Left ventricle myocardium superior (tissue), 1 donor: ENCODE measurements at regions not wholly inside any gene's neighbourhood (a gene's known extent, or its start where the extent isn't known, plus 50 kb on each side); places are given as distances from the start of the nearest gene placed in this dataset.

Experiments used
- ATAC-seq: fragments of 200-7000 bp; cut with Tn5 transposase; one replicate; pipeline ENCODE4 v1.9.1; 2020; ENCODE audit warnings: mild to moderate bottlenecking, moderate library complexity
- DNase-seq: peaks from one replicate; pipeline ENCODE4 v3.0.0-alpha.2; 2020
- intact Hi-C: fragments of 100-400 bp; cut with micrococcal nuclease; formaldehyde crosslinking; loops from one replicate; pipeline ENCODE4 v1.11.0; 2022
- donor health status: DM: no; HTN: yes; CAD: no; lungs with severe emphysema.

DNA sequence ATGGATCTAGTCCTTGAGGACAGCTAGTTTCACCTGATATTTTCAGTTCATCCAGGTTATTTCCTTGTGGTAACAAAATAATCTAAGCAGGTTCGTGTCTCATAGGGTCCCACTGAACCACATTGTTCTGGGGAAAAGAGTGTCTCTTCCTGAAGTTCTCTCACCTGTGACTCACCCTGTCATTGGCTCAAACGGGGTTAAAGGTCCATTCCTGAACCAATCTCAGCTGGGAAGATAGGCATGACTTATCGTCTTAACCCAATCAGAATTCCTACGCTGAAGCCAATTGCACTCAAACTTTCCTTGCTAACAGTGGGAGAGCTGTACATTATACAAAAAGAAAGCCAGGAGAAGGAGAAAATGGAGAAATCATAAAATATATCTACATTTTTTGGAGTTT, 475.8 kb downstream of the TOX3 start:
- ATAC-seq = no peak
- intact Hi-C loops = no loop called here
- no peak for DNase-seq

DNA sequence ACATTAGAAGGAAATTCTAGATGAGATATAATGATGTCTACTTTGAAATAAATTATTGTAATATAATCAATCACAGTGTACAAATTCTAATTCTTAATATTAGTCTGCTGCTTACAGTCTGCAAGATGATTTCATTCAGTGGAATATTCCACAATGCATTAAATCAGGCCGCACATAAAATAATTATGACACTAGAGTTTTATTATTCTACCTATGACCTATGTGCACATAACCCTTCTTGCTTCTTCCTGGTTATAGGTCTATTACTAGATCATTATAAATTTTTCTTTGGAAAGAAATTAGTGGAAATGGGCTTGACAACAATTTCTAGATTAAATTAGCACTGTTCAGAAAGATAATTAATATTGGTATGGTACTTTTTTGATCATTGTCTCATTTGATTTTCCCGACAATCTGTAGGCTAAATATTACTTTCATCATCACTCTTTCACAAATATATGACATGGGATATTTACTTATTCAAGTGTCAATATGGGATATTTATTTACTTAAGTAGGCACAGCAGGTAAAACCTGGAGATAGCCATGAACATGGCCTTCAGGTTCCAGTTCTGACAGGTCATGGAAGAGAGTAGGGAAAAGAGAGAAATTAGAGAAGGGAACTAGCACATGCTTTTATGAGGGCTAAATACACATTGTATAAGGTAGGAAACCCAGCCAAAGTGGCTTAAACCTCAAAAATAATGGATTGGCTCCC, 476.4 kb downstream of the TOX3 start:
- no peak for ATAC-seq
- intact Hi-C loops = no loop called here

DNA sequence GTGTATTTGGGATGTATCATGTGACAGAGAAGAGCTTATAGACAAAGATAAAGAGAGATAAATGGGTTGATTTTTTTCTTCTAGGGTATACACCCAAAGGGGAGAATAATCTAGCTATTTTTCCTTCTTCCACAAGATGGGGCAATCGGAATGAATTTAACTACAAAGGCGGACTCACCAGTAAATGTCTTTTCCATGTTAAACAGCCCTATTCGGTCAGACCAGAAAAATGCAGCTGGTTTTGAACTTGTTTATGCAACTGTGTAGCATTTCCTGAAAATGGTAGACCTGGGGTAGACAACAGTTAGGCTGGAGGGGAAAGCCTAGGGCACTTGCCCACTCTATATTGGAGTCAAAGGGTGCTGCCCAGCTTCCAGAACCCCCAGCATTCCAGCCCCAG, 477.1 kb downstream of the TOX3 start:
- intact Hi-C loops = no loop called here

More for the DNA sequence above, 476.4 kb downstream of the TOX3 start:
- DNase-seq = no peak

DNA sequence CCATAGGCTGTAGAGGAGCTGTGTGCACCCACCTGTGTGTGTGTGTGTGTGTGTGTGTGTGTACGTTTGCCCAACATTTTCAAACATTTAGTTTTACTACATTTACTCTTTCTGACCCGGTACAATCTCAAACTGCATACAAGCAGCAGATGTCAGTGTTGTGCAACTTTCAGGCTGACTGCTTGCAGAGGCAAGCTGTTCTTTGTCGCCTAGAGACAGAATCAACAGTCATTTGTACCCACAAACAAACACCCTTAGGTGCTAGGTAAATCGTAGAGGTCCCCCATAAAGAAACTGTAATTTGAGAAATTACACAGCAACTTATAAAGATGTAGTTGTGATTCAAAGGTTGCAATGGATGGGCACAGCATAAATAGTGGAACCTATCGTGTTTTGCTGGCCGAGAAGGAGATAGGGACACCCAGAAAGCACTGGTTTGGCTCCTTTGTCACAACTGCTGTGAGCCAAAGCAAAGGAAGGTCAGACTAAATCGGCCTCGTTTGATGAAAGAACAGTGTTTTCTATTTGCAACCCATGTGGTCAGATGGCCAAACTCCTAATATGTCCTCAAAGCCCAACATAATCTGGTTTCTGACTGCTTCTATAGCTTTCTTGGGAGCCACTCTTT, 478.4 kb downstream of the TOX3 start:
- ATAC-seq (peak; percentile 65), DNase-seq (no peak)
- intact Hi-C loops = no loop called here

More for the DNA sequence above, 477.1 kb downstream of the TOX3 start:
- DNase-seq (no peak), ATAC-seq (no peak)

DNA sequence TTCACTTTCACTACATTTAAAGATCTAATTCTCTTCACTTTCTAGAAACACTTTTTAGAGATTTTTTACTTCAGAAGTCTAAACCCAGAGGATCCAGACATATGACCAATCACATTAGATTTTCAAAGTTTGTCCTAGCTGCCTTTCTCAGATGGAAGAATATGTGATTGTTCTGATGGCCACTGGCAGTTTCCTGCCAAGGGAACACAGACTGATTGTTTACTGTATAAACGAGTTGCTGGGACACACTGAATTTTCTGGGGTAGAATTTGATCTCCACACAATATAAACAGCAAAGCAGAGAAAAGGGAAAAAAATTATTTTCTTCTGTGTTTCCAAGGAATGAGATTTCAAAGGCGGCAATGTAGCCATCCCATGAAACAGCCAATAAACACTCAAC, 480.0 kb downstream of the TOX3 start:
- ATAC-seq = no peak
- no peak for DNase-seq
- intact Hi-C loops = no loop called here

DNA sequence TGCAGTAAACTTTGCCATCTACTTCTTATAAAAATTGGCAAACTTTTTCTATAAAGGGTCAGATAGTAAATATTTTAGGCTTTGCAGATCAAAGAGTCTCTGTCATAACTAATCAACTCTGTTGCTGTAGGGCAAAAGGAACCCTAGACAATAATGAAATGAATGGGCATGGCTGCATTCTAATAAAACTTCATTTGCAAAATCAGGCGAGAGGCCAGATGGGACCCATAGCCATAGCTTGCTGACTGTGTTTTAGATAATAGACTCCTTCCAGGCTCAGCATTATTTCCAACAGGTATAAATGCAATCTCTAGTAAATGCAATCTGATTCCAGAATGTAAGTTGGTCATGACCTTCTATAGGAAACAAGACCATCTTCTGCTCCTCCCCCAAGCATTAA, 490.7 kb downstream of the TOX3 start:
- intact Hi-C loops = no loop called here
- ATAC-seq = no peak

DNA sequence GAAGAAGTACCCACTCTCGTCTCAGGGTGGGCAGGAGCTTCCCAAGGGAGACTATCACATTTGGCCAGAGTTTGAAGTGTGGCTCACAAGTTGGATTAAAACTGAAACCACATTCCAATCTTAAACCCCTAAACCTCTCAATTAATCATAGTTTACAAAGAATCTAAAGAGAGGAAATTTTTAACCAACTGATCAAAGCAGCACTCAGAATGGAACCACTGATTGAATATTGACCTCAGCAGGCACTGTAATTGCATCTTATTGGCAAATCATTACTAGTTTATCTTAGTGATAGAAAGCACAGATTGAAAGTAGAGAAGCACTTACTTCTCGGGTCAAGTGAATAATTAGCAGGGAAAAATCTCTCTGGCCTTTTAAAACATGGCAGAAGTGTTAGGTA, 491.6 kb downstream of the TOX3 start:
- DNase-seq (no peak), ATAC-seq (no peak)
- intact Hi-C loops = no loop called here

More for the DNA sequence above, 490.7 kb downstream of the TOX3 start:
- no peak for DNase-seq

DNA sequence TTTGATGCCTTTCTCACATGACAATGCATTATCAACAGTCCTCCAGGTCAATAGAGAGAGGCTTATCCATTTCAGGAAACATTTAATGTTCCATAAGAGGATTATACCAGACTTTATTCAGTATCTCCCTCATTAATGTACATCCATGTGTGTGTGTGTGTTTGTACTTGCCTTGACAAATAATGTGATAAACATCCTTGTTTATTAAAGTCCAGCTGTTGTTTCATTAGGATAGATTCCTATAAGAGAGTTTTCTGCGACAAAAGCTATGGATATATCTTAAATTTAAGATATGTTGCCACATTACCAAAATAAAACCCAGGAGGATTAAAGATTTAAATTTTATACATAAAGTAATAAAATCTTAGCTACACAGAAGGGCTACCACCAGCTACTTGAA, 492.6 kb downstream of the TOX3 start:
- ATAC-seq (no peak), DNase-seq (no peak)
- intact Hi-C loops = no loop called here

DNA sequence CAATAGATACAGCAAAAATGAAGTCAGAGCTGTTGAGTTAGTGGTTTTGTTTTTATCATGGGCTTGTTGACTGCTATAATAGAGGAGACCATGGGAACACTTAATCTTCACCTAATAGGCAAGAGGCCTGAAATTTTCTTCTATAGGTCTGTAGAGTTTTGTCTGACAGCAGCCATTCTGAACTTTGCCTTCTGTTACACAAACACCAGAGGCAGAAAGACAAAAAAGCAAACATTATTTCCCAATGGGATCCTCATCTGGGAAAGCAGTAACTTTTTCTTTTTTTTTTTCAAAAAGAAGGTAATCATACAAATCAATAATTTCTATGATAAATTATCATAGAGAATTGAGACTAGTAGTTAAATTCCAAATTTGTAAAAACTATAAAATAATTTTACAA, 494.1 kb downstream of the TOX3 start:
- DNase-seq (no peak), ATAC-seq (no peak)
- intact Hi-C loops = no loop called here

DNA sequence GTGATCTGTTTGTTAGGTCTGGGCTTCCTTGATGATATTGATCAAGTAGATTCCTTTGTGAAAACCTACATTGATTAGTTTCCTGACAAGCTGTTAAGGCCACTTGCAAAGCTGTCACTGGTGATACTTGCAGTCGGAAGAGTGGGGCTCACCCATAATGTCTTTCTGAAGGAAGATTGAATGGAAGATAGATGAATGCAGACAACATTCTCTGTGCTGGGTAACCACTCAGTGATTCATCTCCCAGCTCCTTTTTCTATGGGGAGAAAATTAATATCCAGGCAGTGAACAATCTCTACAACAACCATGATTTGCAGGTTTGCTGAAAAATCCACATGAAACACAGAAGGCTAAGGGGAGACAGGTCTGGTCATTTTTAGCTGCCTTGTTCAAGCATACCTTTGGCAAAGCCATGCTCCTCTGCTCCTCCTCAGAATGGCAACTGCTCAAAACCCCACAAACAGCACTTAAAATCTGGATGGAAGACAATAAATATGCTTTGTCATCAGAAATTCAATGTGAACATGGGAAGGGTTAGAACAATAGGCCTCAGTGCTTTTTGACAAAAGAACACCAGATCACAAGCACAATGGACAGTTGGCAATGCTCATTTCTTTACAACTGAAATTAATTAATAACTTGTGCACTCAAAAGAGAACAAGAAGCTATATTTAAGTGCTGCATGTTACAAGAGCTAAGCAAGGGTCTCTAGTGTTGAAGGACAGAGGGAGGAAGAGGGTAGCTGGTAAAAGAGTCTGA, 495.4 kb downstream of the TOX3 start:
- DNase-seq = no peak
- ATAC-seq = no peak
- intact Hi-C loops = no loop called here

DNA sequence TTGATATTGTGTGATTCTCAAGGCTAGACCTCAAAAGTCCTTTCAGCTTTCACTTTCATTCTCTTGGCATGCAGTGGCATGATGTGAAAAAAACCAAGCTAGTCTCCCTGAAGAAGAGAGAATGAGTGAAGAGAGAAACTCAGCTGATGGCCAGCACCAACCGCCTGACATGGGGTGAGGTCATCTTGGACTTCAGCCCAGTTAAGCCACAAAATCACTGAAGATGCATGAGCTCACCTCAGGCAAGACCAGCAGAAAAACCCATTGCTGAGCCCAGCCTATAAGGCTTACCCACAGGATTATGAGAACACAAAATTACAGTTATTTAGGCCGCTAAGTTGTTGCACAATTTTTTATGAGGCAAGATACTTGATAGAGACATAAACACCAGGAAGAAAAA, 496.5 kb downstream of the TOX3 start:
- ATAC-seq (no peak), DNase-seq (no peak)
- intact Hi-C loops = no loop called here

DNA sequence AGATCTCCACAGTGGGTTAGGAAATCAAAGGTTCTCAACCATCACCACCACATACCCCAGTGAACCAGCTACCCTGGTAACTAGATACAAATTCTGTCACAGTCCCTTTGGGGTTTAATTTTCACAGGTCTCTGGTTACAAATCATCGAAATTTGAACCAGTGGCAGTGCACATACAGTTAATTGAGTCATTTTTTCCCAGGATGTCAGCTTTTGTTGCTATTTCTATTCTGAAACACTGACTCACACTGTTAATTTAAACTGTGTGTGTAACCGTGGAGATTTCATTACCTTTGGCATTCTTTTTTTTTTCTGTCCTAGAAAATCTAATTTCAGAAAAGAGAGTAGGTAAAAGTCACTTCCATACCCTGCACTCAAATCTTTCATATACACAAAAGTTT, 511.5 kb downstream of the TOX3 start:
- intact Hi-C loops = no loop called here
- no peak for ATAC-seq
- no peak for DNase-seq

DNA sequence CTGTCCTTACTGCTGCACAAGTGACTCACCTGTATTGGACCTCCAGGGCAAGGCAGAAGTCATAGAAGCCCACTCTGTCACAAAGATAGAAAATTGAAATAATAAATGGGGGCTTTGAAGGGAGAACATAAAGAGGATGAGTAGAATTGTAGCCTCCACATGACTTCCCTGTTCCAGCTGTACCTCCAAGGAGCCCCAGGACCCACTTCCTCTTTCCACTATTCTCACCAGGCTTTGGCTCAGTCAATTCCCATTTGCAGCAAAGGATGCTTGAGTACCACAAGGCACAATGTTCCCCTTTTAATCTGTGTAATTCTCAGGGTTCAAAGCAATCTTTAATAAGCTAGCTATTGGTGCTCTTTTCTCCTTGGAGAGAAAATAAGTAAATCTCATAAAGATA, 512.1 kb downstream of the TOX3 start:
- ATAC-seq = no peak
- intact Hi-C loops = no loop called here
- DNase-seq = no peak

DNA sequence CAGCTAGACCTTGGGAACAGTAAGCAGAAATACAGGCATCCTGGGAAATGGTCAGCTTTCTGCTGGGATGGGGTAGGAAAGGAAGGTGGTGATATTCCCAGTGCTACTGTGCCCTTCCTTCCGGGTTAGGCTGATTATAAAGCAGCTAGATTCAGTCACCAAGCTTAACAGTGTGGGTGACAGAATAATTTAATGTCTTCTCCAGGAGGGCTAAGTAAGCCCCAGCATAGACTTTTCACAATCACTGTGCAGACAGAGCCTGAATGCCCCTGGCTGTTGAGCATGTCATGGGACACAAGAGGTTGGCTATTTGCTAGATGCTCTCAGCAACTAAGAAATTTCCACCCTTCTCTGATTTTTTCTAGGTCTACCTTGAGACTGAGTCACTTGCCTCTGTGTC, 513.0 kb downstream of the TOX3 start:
- DNase-seq (no peak), ATAC-seq (no peak)
- intact Hi-C loops = no loop called here

DNA sequence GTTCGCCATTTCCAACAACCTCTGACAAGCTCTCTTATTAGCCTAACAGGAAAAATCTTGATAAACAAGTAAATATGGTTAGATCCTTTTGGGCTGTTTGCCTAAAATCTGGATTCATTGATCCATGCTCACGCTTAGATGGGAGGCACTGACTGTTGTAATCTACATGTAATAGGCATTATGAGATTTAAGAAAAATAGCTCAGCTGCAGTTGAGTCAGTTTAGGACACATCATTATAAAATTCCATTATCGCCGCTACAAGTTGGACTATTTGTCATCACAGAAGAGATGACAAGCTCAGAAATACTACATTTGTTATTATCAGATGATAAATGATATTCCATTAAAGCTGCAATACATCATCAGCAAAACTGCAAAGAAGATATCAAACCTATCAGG, 524.0 kb downstream of the TOX3 start:
- intact Hi-C loops = no loop called here
- ATAC-seq (no peak), DNase-seq (no peak)

DNA sequence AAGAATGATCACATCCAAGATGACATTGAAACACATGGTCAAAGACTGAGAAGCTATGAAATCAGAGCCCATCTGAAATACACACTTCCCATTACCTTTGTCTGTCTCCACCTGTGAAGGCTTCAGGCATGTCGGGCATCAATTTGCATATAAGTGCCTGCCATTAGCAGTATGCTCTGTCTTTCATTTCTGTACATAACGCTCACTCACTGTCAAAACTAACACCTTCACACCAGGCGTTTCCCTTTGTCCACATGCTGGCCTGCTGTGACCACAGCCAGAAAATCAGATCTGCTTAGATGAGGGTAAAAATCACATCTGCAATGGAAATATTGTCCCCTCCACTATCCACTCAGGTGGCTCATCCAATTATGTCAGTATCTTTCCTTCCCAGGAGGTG, 524.8 kb downstream of the TOX3 start:
- intact Hi-C loops = no loop called here
- ATAC-seq (no peak), DNase-seq (no peak)

DNA sequence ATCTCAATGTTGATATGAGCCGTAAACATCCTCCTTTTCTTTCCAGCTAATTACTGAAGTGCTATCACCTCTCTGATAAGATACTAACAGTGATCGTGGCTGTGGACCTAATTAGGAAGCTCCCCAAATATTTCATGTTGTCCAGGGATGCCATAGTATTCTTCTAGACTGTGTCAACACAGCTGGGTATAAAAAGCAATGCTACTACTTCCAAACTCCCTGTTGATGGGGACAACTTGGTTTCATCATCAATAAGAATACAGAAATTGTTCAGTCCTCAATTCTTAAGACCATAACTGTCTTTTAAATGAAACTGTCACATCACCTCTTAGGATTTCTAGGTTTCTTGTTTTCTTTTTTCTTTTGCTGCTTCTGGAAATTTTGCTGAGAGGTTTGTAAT, 530.6 kb downstream of the TOX3 start:
- no peak for DNase-seq
- ATAC-seq = no peak
- intact Hi-C loops = no loop called here

DNA sequence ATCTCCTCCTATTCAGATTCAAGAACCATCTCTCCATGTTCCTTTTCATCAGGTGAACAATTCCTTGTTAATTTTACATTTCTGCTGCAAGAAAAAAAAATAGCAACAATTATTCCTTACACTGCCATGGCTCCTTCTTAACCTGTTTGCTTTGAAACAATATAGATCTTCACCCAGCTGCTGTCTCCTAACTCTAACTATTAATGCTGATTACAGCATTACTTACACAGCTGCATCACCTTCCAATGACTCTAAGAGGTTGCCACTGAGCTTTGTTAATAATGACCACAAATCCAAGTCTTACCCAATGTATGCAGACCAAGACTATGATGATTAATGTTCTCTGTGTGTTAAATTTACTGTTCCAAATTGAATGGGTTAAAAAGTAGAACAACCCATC, 541.4 kb downstream of the TOX3 start:
- intact Hi-C loops = no loop called here
- DNase-seq (no peak), ATAC-seq (no peak)

DNA sequence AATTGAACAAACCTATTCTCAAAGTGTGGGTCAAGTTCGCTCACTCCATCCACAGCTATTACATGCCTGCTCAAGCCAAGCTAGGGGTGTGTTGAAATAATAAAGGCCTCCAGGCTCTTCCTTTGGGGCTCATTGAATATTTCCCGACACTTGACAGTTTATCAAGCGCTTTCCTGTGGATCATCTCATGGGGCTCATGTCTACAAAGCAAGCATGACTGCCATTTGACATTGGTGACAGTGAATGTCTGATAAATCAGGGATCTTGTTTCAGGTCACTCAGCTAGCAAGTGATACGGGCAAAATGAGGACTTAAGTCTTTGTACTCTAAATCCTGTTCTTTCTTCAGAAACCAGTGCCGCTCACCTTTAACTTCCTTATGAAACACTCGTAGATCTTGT, 542.6 kb downstream of the TOX3 start:
- intact Hi-C loops = no loop called here
- ATAC-seq = no peak

DNA sequence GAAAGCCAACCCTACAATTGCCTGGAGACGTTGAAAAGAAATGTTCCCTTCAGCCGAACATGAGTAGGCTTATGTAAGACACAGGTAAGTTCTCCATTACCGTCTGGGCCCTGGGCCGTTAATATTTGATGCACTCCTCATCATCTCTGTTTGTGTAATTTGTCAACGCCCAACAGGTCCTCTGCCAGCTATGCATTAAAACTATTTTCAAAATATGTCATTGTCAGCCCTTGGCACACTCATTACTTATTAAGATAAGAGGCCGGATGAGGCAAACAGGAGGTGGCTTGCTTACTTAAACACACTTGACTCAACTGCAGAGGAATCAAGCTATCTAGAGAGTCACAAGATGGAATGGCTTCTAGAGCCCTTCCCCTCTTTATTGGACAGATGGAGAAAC, 544.9 kb downstream of the TOX3 start:
- ATAC-seq (no peak), DNase-seq (no peak)
- intact Hi-C loops = no loop called here

More for the DNA sequence above, 542.6 kb downstream of the TOX3 start:
- DNase-seq = no peak

DNA sequence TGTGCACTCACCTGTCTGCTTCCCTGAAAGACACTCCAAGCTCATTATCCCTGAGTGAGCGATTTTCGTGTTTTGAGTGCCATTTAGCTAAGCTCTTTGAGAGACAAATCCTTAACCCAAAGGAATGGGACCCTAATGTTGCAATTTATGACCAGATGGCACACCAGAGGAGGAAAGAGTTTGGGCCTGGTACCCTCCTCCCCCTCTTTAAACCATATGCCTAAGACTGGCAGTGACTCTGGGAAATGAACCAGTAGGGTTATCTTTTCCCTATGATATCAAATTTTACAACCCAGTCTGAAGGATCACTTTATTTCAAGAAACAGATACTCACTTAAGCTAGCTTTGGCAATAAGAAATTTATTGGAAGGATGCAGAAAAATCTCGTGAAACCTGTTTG, 550.4 kb downstream of the TOX3 start:
- ATAC-seq (no peak), DNase-seq (no peak)
- intact Hi-C loops = no loop called here
